HG03354 (cell line): ENCODE measurements at regions not wholly inside any gene's neighbourhood (a gene's known extent, or its start where the extent isn't known, plus 50 kb on each side); places are given as distances from the start of the nearest gene placed in this dataset.
"Not testable (repeated sequence)": the region's sequence is repeated elsewhere in the genome, so short reads cannot be mapped to it uniquely, and the experiment has no call there.

Experiments
- ATAC-seq: cut with Tn5 transposase; IDR thresholded peaks from one replicate; pipeline ENCODE4 v1.9.1; 2021; ENCODE audit warnings: mild to moderate bottlenecking; ENCODE audit not compliant: unreplicated experiment, poor library complexity, severe bottlenecking

DNA sequence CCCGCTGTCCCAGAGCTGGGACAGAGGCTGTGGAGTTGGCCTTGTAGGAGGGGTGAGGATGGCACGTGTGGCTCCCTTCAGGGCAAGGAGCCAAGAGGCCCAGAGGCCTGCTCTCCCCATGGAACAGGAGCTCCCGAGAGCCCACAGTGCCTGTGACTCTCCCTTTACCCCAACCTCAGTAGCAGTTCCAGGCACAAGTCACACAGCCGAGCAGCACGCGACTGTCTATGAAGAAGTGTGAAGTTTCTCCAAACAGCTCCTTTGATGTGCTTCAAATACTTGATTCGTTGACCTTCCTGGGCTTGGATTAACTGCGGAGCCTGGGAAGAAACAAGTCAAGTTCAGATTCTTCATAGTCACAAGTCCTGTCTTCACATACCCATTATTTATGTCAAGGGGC, 208.7 kb downstream of the IRX2 start:
- no peak for ATAC-seq

DNA sequence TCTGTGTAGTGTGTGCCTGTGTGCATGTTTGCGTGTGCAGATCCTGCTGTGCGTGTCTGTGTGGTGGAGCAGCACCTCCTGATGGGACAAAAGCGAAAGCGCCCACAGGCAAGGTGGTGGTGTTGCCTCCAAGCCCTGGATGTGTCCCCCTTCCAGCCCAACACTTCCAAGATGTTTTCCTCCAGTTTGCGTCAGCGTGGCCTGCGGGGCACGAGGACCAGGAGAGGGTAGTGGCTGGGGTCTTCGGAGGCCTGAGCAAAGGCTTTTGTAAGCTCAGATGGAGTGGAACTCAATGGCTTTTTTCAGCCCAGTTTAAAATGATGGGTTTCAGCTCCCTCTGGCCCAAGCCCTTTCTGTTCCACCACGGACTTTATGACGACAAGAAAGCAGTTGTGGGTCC, 209.5 kb downstream of the IRX2 start:
- ATAC-seq = no peak

DNA sequence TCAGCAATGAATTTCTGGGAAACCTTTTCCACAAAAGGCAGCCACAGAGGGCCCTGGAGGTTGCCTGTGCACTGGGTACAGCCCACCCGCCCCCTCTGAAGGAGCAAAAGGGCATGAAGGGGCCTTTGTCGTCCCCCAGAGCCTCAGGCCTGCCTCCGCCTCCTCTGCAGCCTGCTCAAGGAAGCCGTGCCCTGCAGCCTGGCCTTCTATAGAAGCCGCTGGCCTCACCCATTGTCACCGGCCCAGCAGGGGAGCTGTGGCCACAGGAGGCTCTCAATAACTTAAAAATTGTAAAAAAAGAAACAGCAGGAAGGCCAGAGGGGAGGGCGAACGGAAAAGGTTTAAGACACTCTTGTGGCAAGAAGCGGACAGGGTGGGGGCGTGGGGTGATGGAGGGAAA, 213.3 kb downstream of the IRX2 start:
- no peak for ATAC-seq

GRCh38 chr5:2537378-2538145, 213.9 kb downstream of the IRX2 start:
- ATAC-seq = no peak

GRCh38 chr5:2536632-2537377, 214.7 kb downstream of the IRX2 start:
- no peak for ATAC-seq

- no peak for ATAC-seq
These were observed 216.5 kb downstream of the IRX2 start for GRCh38 chr5:2534970-2535369.

- ATAC-seq = no peak
These were observed 217.2 kb downstream of the IRX2 start for GRCh38 chr5:2534251-2534650.

DNA sequence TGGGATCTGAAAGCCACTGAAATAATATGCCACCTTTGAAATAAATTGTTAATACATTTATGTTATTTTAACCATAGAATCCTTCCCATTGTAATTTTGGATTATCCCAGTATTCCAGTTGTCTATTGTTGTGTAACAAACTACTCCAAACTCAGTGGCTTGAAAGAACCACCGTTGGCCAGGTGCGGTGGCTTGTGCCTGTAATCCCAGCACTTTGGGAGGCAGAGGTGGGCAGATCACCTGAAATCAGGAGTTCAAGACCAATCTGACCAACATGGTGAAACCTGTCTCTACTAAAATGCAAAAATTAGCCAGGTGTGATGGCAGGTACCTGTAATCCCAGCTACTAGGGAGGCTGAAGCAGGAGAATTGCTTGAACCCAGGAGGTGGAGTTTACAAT, 217.6 kb downstream of the IRX2 start:
- ATAC-seq = not testable (repeated sequence)

- no peak for ATAC-seq
These were observed 218.7 kb downstream of the IRX2 start for GRCh38 chr5:2532809-2533208.

GRCh38 chr5:2531318-2531717, 220.2 kb downstream of the IRX2 start:
- ATAC-seq = no peak

GRCh38 chr5:2530609-2531008, 220.9 kb downstream of the IRX2 start:
- no peak for ATAC-seq

DNA sequence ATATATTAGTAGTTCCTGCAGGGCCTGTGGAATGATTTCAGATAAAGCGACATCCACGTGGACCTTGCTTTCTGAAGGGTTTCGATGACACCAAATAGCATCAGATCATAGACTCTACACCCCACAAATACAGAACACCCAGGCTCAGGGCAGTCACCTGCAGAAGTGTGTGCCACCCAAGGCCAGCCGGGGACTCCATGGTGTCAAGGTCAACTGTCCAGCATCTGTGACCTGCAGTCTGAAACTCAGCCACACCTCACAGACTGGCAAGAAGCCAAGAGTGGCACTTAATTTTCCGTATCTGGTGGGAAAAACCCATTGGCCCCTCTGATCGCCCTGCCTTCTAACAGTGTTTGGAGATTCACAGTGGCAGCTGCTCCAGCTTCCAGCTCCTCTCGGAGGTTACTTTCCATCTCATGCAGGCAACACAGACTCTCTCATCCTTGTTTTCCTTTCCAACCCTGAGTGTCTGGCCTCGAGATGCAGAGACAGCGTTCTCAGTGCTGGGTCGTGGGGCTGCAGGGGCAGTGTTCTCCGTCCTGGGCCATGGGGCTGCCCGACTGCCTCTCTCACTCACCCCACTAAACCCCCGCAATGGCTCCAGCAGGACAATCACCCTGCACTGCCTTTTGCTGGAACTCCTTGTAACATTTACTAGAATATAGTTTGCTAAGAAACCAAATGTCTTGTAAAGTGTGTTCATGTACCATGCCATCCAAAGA, 221.9 kb downstream of the IRX2 start:
- no peak for ATAC-seq

GRCh38 chr5:2525351-2525750, 226.1 kb downstream of the IRX2 start:
- ATAC-seq = no peak

GRCh38 chr5:2524620-2525019, 226.9 kb downstream of the IRX2 start:
- no peak for ATAC-seq

GRCh38 chr5:2523180-2523579, 228.3 kb downstream of the IRX2 start:
- no peak for ATAC-seq

DNA sequence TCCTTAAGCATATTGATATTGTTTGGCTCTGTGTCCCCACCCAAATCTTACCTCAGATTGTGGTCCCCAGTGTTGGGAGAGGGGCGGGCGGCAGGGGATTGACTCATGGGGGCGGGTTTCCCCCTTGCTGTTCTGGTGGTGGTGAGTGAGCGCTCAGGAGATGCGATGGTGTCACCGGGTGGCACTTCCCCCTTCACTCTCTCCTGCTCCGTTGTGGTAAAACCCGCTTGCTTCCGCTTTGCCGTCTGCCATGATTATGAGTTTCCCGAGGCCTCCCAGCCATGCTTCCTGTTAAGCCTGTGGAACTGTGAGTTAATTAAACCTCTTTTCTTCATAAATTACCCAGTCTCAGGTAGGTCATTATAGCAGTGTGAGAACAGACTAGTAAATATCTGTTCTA, 229.1 kb downstream of the IRX2 start:
- ATAC-seq = no peak

DNA sequence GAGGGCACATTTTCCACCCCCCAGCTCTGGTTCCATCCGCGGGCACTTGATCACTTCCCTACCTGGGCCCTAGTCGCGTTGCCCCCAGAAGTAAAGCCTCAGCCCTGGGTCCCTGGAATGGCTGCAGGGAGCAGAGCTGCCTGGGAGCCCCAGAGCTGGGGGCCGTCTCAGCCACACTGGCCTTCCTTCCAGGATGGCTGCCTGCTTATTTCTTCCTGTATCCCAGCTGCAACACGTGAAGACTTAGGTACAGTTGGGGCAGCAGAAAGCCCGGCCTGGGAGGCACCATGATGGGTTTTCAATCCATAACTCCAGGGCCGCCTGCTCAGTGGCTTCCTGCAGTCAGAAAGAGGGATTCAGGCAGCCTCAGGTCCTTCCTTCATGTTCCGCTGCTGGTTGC, 232.3 kb downstream of the IRX2 start:
- no peak for ATAC-seq

- ATAC-seq = no peak
These were observed 234.0 kb downstream of the IRX2 start for GRCh38 chr5:2517451-2517850.

DNA sequence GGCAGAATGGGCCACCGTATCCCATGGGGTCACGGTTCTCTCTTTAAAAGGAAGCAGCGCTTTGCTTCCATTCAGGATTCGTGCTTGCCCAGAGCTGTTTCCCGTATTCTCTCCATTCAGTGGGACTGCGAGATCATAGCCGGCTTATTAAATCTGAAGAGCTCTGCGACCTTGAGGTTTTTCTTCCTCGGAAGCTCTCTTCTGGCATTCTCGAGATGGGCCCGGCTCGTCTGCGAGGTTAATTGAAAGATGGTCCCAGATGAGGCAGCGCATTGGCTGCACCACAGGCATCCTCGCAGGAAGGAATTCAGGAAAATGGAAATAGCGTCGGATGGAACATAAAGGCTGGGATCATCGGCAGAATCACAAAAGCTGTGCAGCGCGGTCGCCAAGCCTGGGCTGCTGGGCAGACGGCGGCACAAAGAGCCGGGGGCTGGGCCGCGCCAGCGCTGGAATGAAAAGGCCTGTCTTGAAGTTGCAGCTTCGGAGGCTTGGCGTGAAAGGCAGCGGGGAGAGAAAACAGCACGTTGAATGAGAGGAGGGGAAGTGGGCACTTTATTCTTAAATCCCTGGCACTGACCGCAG, 236.2 kb downstream of the IRX2 start:
- ATAC-seq = no peak

GRCh38 chr5:2514484-2514883, 237.0 kb downstream of the IRX2 start:
- ATAC-seq = no peak
